Erythroblast (primary cell): ENCODE measurements at regions not wholly inside any gene's neighbourhood (a gene's known extent, or its start where the extent isn't known, plus 50 kb on each side); places are given as distances from the start of the nearest gene placed in this dataset.

ENCODE experiments used
- GATA1 ChIP-seq: IDR thresholded peaks from 2 replicates; pipeline ENCODE4 v1.6.1; 2011; ENCODE audit warnings: low read depth, mild to moderate bottlenecking, control low read depth, low read length, moderate library complexity
- POLR2A ChIP-seq: IDR thresholded peaks from 2 replicates; pipeline ENCODE4 v1.6.1; 2011; ENCODE audit warnings: mild to moderate bottlenecking, low read length

DNA sequence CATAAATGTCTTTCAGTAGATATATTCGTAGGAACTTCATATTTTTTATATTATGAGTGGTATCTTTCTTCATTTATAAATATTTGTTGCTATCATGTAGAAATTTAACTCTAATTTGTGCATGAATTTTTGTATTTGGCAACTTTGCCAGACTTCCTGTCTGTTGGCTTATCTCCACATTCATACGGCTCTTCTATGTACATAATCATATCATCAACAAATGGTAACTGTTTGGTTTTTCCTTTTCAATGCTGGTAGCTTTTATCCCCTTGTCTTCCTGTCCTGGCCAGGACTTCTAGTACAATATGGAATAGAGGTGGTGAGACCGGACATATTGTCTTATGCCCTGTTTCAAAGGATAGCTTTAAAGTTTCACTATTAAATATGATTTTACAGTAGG, 132.3 kb upstream of the COL5A1 start:
- TF ChIP-seq POLR2A (no peak), GATA1 (no peak)
